Tibial nerve (tissue), 4 donors: ENCODE measurements at regions not wholly inside any gene's neighbourhood (a gene's known extent, or its start where the extent isn't known, plus 50 kb on each side); places are given as distances from the start of the nearest gene placed in this dataset.

Source experiments
- DNase-seq, 2 donors: peaks; one replicate each; pipeline ENCODE4 v3.0.0-alpha.2; 2019; ENCODE audit warnings: low spot score in 2 of 2
- H3K27ac ChIP-seq, 4 donors: fragments of 200-600 bp; sonication (generic) in 3 of 4; one replicate each; pipeline ENCODE4 v1.5.1; 2017 to 2019; ENCODE audit warnings: mild to moderate bottlenecking in 1 of 4
- H3K27me3 ChIP-seq, 2 donors: fragments of 200-600 bp; sonication (generic) in 1 of 2; one replicate each; pipeline versions ENCODE4 v1.5.1 to v1.6.0; 2017 to 2019
- H3K36me3 ChIP-seq, 3 donors: fragments of 200-600 bp; sonication (generic); one replicate each; pipeline ENCODE4 v1.5.1; 2018 to 2019
- H3K4me1 ChIP-seq, 4 donors: fragments of 200-600 bp; sonication (generic) in 3 of 4; one replicate each; pipeline ENCODE4 v1.5.1; 2017 to 2019
- H3K4me3 ChIP-seq, 4 donors: fragments of 200-600 bp; sonication (generic) in 3 of 4; one replicate each; pipeline ENCODE4 v1.5.1; 2017 to 2019; ENCODE audit warnings: mild to moderate bottlenecking in 1 of 4, moderate library complexity in 1 of 4
- H3K9me3 ChIP-seq, 4 donors: fragments of 200-600 bp; sonication (generic) in 3 of 4; one replicate each; pipeline ENCODE4 v1.5.1; 2017 to 2019
- CTCF ChIP-seq, 5 experiments: fragments of 200-600 bp in 3 of 5; fragments of 450-650 bp in 2 of 5; sonication (generic) in 3 of 5; IDR thresholded peaks; one replicate each; pipeline ENCODE4 v1.5.1; 2016 to 2019; ENCODE audit warnings: antibody characterized with exemption in 5 of 5, mild to moderate bottlenecking in 3 of 5, moderate library complexity in 2 of 5
- EP300 ChIP-seq, 2 donors: sonication (generic); formaldehyde crosslinking; IDR thresholded peaks; one replicate each; pipeline ENCODE4 v1.6.1; 2017; ENCODE audit warnings: antibody characterized with exemption in 2 of 2, mild to moderate bottlenecking in 1 of 2
- POLR2A ChIP-seq, 2 donors: fragments of 450-650 bp; IDR thresholded peaks; one replicate each; pipeline ENCODE4 v1.6.1; 2017; ENCODE audit warnings: antibody characterized with exemption in 2 of 2, mild to moderate bottlenecking in 2 of 2, moderate library complexity in 2 of 2
- WGBS, 2 donors: methylation state at CpG; one replicate each; pipeline ENCODE4 v1.1.5; 2018; 5-methylcytosine and 5-hydroxymethylcytosine counted together

GRCh38 chr6:117200067-117200466, 65.3 kb upstream of the VGLL2 start:
- H3K4me3 ChIP-seq, result no peak overlapping the region
- no peak for TF ChIP-seq EP300 (IDR thresholded peaks at IDR 0.05)
- TF ChIP-seq CTCF (IDR thresholded peaks at IDR 0.05), result no peak
- no peak for TF ChIP-seq POLR2A (IDR thresholded peaks at IDR 0.05)
- H3K9me3 ChIP-seq, result no peaks in the 10 kb centered on the region
- no peaks in the 10 kb centered on the region for H3K36me3 ChIP-seq
- no peak for DNase-seq
- WGBS, 2 donors, result 73 to 75% methylated on average over 2 of the region's 2 CpGs
- no peak overlapping the region for H3K27ac ChIP-seq
- H3K27me3 ChIP-seq, result no peaks in the 10 kb centered on the region
- no peaks in the 10 kb centered on the region for H3K4me1 ChIP-seq

- 87 to 95% methylated on average over 1 of the region's 1 CpG for WGBS, 2 donors
- no peak overlapping the region for H3K27ac ChIP-seq
Observed at GRCh38 chr6:117204903-117205302, 60.5 kb upstream of the VGLL2 start.

GRCh38 chr6:117205876-117206275, 59.5 kb upstream of the VGLL2 start:
- Histone ChIP-seq H3K4me3 (no peak overlapping the region), H3K36me3 (no peaks in the 10 kb centered on the region), H3K9me3 (no peaks in the 10 kb centered on the region), H3K27me3 (no peaks in the 10 kb centered on the region), H3K4me1 (no peaks in the 10 kb centered on the region), H3K27ac (no peak overlapping the region)
- no peak for TF ChIP-seq POLR2A (IDR thresholded peaks at IDR 0.05)
- no peak for TF ChIP-seq CTCF (IDR thresholded peaks at IDR 0.05)
- TF ChIP-seq EP300 (IDR thresholded peaks at IDR 0.05), result no peak
- DNase-seq, result no peak
- WGBS, 2 donors, result 59% methylated on average over 4 of the region's 4 CpGs

More at GRCh38 chr6:117204903-117205302, 60.5 kb upstream of the VGLL2 start:
- H3K36me3 ChIP-seq, result no peaks in the 10 kb centered on the region
- TF ChIP-seq POLR2A (IDR thresholded peaks at IDR 0.05), result no peak
- no peak for TF ChIP-seq EP300 (IDR thresholded peaks at IDR 0.05)
- TF ChIP-seq CTCF (IDR thresholded peaks at IDR 0.05), result no peak
- H3K4me3 ChIP-seq, result no peak overlapping the region
- no peaks in the 10 kb centered on the region for H3K9me3 ChIP-seq
- DNase-seq, result no peak
- H3K4me1 ChIP-seq, result no peaks in the 10 kb centered on the region
- no peaks in the 10 kb centered on the region for H3K27me3 ChIP-seq

GRCh38 chr6:117206522-117206921, 58.8 kb upstream of the VGLL2 start:
- 37 to 54% methylated on average over 1 of the region's 1 CpG for WGBS, 2 donors
- no peaks in the 10 kb centered on the region for H3K27me3 ChIP-seq
- H3K4me3 ChIP-seq, result no peak overlapping the region
- no peaks in the 10 kb centered on the region for H3K36me3 ChIP-seq
- H3K4me1 ChIP-seq, result no peaks in the 10 kb centered on the region
- DNase-seq, result no peak
- TF ChIP-seq POLR2A (IDR thresholded peaks at IDR 0.05) (no peak), EP300 (IDR thresholded peaks at IDR 0.05) (no peak), CTCF (IDR thresholded peaks at IDR 0.05) (no peak)
- no peak overlapping the region for H3K27ac ChIP-seq
- H3K9me3 ChIP-seq, result no peaks in the 10 kb centered on the region

- Histone ChIP-seq H3K27ac (no peak overlapping the region), H3K4me1 (no peaks in the 10 kb centered on the region), H3K27me3 (no peaks in the 10 kb centered on the region), H3K9me3 (no peaks in the 10 kb centered on the region), H3K4me3 (no peak overlapping the region), H3K36me3 (no peaks in the 10 kb centered on the region)
- no peak for DNase-seq
- 62 to 63% methylated on average over 8 of the region's 8 CpGs for WGBS, 2 donors
- TF ChIP-seq CTCF (IDR thresholded peaks at IDR 0.05), result no peak
- TF ChIP-seq EP300 (IDR thresholded peaks at IDR 0.05), result no peak
- TF ChIP-seq POLR2A (IDR thresholded peaks at IDR 0.05), result no peak
Observed at GRCh38 chr6:117206944-117207687, 58.2 kb upstream of the VGLL2 start.
